C4-2B (cell line): ENCODE measurements at regions not wholly inside any gene's neighbourhood (a gene's known extent, or its start where the extent isn't known, plus 50 kb on each side); places are given as distances from the start of the nearest gene placed in this dataset.

ENCODE experiments used
- ZFX ChIP-seq: fragments of 450-650 bp; IDR thresholded peaks from 2 replicates; pipeline ENCODE4 v1.6.1; 2017
- TF ChIP-seq, protein P1 (sequence below): fragments of 450-650 bp; conservative IDR thresholded peaks from 2 replicates; pipeline ENCODE4 v1.5.1; 2017; ENCODE audit warnings: mild to moderate bottlenecking

DNA sequence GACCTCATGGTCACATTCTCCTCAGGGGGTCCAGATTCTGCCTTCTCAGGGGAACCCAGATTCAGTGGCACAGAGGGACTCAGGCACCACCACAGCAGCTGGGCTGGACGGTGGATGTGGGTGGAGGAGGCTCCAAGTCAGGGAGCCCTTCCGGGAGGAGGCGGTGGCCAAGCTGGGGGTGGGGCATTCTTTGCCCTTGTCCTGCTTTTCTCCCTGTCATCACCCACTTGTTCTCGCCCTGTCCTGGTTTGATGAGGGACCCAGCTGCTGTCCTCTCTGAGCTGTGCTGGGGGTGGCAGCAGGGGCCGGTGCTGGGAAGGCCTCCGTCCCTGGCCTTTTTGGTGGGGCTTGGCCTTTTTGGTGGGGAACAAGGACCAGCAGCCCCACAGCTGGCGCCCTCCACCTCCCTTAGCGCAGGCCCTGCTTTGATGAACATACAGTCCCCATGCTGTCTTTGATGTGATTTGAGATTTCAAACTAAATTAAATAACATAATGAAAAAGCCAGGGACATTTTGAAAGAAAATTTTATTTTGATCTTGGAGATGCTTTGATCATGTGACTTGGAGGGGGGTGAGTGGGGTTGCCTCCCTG is 1168.2 kb downstream of the BRD1 start:
- TF ChIP-seq, protein P1, sequence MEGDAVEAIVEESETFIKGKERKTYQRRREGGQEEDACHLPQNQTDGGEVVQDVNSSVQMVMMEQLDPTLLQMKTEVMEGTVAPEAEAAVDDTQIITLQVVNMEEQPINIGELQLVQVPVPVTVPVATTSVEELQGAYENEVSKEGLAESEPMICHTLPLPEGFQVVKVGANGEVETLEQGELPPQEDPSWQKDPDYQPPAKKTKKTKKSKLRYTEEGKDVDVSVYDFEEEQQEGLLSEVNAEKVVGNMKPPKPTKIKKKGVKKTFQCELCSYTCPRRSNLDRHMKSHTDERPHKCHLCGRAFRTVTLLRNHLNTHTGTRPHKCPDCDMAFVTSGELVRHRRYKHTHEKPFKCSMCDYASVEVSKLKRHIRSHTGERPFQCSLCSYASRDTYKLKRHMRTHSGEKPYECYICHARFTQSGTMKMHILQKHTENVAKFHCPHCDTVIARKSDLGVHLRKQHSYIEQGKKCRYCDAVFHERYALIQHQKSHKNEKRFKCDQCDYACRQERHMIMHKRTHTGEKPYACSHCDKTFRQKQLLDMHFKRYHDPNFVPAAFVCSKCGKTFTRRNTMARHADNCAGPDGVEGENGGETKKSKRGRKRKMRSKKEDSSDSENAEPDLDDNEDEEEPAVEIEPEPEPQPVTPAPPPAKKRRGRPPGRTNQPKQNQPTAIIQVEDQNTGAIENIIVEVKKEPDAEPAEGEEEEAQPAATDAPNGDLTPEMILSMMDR, result no peak
- TF ChIP-seq ZFX, result no peak
